Superior temporal gyrus (tissue), 1 donor: ENCODE measurements at regions not wholly inside any gene's neighbourhood (a gene's known extent, or its start where the extent isn't known, plus 50 kb on each side); places are given as distances from the start of the nearest gene placed in this dataset.
"Not testable (repeated sequence)": the region's sequence is repeated elsewhere in the genome, so short reads cannot be mapped to it uniquely, and the experiment has no call there.

ENCODE experiments used
- DNase-seq: peaks from one replicate; pipeline ENCODE4 v3.0.0-alpha.2; 2016; ENCODE audit errors: extremely low spot score

DNA sequence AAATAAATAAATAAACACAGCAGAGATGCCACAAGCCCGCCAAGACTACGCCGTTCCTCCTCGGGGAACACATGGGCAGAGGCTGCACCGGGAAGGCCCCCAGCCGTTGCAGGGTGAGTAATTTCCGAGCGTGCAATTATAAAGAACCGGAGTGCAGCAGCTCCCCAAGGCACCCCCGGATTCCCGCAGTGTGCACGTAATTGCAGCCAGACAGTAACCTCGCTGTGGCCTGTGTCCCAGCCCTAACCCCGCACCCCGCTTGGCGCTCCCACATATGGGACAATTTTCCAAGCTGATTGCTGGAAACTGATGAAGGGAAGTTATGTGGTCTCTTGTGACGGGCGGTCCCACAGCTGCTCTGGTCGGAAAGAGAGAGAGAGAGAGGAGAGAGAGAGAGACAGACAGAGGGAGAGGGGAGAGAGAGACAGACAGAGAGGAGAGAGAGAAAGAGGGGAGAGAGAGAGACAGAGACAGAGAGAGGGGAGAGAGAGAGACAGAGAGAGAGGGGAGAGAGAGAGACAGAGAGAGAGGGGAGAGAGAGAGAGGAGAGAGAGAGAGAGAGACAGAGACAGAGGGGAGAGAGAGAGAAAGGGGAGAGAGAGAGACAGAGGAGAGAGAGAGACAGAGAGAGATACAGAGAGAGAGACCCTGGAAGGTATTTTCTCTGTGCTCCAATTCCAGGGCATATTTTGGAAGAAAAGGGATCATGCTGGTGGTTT is 275.4 kb downstream of the SHOX start:
- no peak for DNase-seq

DNA sequence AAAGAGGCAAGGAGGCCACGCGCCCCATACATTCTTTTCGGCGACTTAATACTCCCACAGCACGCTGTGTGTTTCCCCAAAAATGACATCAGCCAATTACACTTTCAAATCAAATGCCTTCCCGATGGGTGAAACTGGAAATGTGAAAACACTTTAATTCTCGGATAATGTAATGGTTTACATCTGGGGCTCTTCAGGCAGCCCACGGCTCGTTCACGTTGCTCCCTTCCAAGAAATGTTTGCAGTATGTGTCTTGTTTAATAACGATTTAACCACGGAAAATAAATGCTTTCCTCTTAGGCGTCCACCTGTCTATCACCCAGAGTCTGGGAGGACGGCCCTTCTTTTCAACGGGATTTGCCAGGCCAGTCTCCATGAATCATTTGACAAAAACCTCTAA is 272.5 kb downstream of the SHOX start:
- no peak for DNase-seq

- no peak for DNase-seq
These were observed 265.7 kb downstream of the SHOX start for GRCh38 chrX:896256-896655.

- no peak for DNase-seq
These were observed 259.5 kb downstream of the SHOX start for GRCh38 chrX:889966-890651.

- not testable (repeated sequence) for DNase-seq
These were observed 257.1 kb downstream of the SHOX start for GRCh38 chrX:887724-888123.

DNA sequence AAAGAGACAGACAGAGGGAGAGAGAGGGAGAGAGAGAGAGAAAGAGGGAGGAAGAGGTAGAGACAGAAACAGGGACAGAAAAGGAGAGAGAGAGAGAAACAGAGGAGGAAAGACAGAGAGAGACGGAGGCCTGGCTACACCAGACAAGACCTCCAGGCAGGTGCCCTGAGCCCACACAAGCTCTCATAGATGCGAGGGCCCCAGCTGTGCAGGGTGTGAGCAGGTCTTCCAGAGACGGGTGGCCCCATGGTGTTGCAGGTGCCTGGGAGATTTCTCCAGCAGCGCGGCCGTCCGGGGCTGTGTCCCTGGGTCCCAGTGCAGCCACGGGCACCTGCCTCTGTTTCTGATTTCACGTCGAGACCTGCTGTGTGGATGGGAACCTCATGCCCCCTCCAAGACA is 253.0 kb downstream of the SHOX start:
- no peak for DNase-seq

GRCh38 chrX:879756-880698 is 249.4 kb downstream of the SHOX start:
- DNase-seq, result not testable (repeated sequence)

DNA sequence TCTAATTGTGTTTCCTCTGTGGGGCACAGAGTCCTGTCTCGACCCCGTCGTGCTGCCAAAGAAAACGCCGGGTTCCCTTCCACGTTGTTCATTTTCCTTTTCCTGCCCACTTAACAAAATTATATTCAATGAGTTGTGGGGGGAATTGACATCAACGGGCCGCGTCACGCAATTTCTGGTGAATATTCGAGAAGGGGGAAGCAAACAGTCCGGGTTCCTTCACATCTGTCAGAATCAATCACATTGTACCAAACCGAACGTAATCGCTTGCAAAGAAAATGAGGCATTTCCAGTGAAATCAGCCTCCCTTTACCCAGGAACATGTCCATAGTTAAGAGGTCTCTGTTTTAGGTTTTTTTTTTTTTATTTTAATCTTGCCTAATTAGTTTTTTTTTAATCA is 243.5 kb downstream of the SHOX start:
- no peak for DNase-seq

DNA sequence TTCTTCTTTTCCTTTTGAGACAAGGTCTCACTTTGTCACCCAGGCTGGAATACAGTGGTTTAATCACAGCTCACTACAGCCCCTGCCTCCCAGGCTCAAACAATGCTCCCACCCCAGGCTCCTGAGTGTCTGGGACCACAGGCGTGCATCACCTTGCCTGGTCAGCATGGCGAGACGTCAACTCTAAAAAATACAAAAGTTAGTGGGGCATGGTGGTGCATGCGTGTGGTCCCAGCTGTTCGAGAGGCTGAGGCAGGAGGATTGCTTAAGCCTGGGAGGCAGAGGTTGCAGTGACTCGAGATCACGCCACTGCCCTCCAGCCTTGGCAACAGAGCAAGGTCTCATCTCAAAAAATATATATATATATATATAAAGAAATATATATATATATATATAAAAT is 242.4 kb downstream of the SHOX start:
- no peak for DNase-seq

DNA sequence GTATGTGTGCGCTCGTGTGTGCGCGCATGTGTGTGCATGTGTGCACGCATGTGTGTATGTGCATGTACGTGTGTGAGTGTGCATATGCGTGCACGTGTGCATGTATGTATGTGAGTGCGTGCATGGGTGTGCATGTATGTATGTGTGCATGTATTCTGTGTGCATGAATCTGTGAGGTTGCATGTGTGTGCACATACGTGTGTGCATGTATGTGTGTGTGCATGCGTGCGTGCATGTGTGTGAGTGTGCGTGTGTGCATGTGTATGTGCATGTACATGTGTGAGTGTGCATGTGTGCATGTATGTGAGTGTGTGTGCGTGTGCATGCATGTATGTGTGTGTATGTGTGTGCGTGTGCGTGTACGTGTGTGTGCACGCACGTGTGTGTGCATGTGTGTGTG is 241.5 kb downstream of the SHOX start:
- no peak for DNase-seq

GRCh38 chrX:871626-872025 is 241.0 kb downstream of the SHOX start:
- no peak for DNase-seq

- DNase-seq, result no peak
These were observed 237.5 kb downstream of the SHOX start for GRCh38 chrX:867966-868647.

DNA sequence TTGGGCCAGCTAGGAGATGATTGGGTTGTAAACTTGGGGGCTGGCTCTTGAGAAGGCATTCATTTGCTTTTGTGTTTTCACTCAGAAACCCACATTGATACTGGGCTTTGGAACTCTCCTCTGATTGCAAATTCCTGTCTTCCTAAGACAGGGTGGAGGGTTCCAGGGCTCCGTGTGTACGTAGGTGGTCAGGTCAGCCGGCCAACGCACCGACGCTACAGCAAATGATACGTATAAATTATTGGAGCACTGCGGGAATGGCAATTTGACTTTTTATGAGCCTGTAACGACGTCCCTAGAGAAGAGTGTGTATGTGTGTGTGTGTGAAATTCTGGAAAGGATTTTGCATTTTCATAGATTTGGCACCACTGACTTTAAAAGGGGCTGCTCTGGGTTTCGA is 236.9 kb downstream of the SHOX start:
- DNase-seq, result no peak

DNA sequence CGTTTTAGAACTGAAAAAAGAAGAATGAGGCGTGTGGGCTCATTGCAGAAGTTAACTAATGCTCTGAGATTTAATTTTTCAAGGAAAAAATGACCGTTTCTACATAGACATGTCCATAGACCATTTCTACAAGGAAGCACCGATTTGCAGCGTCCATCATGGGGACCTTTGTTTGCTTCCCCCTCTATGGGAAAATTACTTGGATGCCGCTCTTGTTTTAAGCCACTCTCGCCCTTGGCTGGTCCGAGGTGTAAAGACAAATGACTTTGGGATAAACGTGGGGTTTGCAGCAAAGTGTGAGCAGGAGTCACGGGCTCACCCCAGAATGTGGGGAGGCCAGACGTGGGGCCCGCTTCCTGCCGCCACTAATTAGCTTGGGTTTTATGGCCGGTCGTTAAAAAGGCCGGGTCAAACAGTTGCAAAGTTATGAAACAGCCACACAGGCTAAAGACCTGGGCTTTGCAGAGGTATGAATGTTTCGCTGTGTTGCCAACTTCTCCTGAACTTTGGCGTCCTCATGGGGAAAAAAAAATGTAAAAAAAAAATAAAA is 235.9 kb downstream of the SHOX start:
- no peak for DNase-seq

GRCh38 chrX:865422-865821 is 234.8 kb downstream of the SHOX start:
- DNase-seq, result no peak

DNA sequence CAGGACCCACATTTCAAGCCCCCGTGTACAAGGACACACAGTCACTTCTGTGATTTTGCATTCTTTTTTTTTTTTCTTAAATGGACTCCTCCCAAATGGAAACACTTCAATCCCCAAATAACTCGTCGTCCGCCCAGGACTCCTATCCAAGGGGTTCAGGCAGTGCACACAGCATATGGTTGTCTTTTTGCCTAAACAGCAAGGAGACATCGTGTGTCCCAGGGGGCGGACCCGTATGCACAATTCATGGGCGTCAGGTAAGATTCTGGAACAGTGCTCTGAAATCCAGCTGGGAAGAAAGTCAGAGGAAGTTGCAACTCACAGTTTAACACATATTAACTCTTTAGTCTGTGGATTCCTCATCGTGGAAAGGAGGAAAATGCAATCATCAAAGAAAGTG is 231.3 kb downstream of the SHOX start:
- no peak for DNase-seq

GRCh38 chrX:861340-861890 is 230.8 kb downstream of the SHOX start:
- no peak for DNase-seq

GRCh38 chrX:859329-859728 is 228.7 kb downstream of the SHOX start:
- DNase-seq, result no peak

DNA sequence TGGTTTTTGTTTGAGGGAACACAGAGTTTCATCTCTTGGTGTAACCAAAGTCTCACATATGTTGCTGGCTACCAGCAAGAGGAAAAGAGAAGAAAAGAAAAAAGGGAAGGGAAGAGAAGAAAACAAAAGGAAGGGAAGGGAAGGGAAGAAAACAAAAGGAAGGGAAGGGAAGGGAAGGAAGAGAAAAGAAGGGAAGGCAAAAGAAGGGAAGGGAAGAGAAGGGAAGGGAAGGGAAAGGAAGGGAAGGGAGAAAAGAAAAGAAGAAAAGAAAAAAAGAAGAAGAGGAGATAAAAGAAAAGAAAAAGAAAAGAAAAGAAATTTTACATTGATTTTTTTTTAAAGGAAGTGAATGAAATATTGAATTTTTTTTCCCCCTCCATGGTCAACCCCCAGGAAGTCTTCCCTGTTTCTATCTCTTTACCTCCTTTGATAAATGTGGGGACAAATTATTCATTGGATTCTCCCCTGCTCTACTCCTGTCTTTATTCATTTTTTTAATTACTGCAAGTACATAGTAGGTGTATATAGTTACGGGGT is 228.0 kb downstream of the SHOX start:
- no peak for DNase-seq

- no peak for DNase-seq
These were observed 226.8 kb downstream of the SHOX start for GRCh38 chrX:857376-857775.
